GM19438 (cell line): ENCODE measurements at regions not wholly inside any gene's neighbourhood (a gene's known extent, or its start where the extent isn't known, plus 50 kb on each side); places are given as distances from the start of the nearest gene placed in this dataset.

Source experiments
- ATAC-seq: cut with Tn5 transposase; IDR thresholded peaks from one replicate; pipeline ENCODE4 v1.9.1; 2021; ENCODE audit warnings: low read depth; ENCODE audit not compliant: unreplicated experiment

DNA sequence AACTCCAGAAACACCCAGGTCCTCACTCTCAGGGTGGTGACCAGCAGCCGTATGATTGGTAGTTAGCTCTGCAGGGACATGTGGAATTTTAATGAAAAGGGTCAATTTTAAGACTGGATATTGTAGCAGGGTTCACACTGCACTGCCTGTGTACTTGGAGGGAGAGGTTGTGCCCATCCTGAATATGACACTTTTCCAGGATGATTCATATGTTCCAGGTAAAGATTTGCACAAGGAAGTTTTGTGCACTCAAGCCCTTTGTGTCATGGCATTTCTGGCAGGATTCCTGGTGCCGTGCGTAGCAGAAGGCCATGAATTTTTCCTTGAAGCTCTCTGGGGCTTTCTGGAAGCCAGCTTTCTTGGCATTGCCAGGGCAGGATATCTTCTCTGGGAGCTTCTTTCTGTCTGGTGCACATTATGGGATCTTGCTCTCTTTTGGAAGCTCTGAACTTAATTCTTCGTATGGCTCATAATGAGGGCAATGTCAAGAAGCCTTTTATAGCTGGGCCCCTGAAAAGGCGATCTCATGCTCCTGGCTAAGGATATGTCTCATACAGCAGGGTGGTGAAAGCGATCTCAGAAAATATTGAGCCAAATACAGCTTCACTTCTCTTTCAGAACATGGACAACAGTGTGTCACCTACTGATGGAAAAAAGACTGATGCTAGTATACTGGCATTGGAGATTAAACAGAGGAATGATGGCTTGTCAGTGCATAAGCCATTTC is 1133.9 kb downstream of the AACS start:
- no peak for ATAC-seq

DNA sequence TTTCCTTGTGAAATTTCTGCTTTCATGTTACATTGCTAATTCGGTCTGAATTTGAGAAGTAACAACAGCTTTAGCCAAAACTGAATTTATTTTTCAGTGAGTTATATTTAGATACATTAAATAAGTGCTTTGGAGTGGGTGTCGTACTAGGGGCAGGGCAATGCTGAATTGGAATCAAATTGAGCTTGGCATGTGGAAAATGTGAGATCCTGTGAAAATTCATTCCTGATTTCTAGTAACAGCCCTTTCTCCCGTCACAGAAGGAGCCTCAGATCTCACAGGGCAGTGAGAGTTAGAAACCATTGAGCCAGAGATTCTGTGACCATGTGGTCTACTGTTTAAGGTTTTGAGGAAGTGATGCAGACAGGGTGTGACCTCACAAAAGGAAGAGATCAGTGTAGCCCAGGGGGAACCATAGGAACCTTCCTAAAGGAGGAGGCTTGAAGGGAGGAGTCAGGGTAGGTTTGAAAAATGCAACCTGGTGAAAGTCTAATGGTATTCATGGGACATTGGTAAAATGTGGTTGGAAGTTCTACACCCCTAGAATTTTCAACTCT is 1136.8 kb downstream of the AACS start:
- no peak for ATAC-seq

DNA sequence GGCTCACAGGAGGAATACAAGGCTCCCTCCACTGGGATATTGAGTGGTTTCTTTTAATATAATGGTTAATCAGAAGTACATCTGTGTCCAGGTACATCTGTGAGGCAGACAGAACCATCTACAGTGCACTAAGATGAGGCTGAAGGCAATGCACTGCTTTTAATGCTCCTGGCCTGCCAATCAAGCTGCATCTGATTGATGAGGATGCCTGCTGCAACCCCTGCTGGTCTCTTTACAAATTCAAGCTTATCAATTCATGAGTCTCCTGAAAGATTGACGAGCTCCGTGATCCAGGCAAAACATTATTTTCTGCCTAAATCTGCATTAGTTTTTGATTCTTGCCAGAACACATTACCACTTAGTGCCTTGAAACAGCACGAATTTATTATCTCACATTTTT is 1139.1 kb downstream of the AACS start:
- ATAC-seq = no peak

DNA sequence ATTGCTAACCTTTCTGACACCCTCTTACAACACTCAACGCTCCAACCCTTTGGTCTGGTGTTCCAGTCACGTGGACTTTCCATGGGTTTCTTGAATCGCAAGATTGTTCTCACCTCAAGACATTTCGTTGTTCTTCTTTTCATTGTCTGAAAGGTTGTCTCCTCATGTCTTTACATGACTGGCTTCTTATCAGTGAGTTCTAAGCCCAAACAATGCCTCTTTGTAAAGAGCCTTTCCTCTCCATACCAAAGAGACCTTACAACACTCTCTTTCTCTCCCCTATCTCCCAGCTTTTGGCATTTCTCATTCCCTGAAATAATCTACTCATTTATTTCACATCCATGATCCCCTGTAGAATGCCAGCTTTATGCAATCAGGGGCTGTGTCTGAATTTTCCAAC is 1144.8 kb downstream of the AACS start:
- no peak for ATAC-seq

DNA sequence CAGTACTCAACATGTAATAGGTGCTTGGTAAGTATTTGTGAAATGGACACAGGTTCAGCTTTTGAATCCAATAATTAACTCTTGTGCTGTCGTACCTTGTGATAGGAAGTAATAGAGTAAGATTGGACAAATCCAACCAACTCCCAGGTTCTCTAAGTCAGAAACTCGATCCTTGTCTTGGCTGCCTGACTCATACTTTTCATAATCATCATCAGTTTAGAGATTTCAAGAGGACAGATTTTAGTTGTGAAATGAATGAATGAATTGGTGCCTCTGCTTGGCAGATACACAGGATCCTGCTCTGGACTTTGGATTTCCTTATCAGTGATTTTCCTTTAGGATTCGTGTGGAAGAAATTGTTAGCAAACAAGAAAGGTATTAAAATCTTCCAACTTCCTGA is 1145.2 kb downstream of the AACS start:
- no peak for ATAC-seq

DNA sequence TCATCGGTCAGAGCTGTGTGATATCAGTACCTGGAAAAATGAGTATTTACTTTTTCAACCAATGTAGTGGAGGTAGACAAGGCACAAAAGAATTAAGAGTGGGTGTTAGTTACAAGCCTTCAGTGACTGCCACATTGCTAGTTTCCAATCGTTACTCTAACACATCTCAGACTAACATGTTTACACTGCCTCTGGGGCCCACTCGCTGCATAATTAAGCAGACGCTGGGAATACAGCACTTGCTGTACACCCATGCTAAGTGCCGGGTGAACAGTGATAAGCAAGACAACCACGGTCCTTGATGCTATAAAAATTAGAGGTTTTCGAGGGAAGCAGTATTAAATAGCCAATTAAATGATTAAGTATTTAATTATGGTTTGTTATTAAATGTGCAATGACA is 1147.6 kb downstream of the AACS start:
- ATAC-seq = no peak

DNA sequence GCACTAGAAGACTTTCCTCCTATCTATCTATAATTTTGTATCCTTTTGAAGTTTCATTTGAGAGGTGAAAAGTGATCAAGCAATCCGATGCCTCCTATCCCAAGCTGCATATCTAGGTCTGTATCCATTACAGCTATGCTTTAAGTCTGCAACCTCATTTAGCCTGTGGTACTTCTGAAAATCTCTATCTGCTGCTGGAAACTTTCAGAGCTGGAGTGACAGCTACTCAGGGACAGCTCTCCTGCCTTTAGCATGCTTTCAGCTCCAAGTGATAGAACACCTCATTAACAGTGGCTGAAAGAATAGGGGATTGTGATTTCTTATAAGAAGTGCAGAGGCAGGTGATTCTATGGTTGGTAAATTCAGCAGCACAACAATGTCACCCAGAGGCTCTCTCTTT is 1153.5 kb downstream of the AACS start:
- ATAC-seq = no peak

DNA sequence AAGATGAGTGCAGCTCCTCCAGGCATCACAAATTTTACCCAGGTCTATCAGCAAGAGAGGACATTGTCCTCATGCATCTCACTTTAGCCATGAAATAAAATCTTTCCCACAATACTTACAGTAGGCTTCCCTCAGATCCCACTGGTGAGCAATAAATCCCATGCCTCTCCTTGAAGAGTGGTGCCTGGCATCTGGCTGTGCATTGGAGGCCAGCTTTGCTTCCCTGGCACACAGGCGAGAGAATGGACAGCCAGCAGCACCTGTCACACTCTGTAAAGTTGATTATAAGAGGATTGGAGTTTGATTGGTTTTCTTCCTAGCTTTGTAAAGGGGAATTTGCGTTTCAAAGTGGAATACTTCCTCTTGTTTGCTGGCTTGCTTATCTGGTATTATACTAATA is 1153.9 kb downstream of the AACS start:
- ATAC-seq = no peak

DNA sequence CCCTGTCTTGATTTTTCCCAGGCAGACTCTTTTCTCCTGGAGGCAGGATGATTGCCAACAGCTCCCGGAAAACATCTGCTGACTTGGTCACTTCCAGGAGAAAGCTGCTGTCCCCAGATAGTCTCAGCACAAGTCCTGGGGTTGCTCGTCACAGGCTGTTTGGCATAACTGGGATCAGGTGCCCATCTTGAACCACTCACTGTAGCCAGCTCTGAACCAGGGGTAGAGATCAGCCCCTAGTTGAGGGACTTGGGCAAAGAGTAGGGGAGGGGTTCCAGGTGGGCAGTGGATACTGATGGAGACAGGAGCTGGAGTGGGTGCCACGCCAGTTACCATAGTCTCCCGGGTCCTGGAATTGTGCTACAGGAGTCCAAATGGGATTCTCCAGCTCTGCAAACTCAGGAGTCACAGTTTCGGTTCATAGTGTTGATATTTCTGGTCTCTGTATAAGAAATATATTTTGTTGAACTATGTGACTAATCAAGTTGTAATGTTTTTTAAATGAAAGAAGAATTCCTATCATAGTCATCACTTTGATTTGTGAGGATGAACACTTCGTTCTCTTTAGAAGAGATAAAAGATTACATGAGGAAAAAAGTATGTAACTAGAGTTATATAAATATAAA is 1154.5 kb downstream of the AACS start:
- ATAC-seq = no peak

DNA sequence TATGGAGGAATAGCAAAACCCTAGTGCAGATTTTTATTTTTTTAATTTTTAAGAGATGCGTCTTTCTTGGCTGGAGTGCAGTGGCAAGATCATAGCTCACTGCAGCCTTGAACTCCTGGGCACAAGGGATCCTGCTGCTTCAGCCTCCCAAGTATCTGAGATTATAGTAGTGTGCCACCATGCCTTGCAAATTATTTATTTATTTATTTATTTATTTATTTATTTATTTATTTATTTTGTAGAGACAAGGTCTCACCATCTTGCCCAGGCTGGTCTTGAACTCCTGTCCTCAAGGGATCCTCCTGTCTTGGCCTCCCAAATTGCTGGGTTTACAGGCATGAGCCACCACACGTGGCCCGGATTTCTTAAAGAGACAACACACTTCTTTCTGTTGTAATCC is 1158.8 kb downstream of the AACS start:
- no peak for ATAC-seq

DNA sequence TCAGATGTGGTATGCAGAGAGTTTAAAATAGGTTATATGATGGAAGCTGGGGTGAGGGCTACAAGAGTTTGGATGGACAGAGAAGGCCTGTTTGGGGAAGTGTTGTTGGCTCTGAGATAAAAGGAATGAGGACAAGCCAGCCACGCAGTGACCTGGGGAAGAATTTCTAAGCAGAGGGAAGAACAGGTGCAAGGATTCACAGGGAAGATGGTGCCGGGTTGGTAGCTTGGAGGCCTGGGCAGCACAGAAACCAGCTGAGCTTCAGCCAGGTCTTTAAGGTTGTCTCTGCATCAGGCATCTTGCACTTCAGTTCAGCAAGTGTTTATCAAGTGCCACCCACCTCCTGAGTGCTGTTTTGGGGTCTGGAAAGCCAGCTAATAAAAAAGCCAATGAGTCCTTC is 1163.7 kb downstream of the AACS start:
- ATAC-seq = no peak

DNA sequence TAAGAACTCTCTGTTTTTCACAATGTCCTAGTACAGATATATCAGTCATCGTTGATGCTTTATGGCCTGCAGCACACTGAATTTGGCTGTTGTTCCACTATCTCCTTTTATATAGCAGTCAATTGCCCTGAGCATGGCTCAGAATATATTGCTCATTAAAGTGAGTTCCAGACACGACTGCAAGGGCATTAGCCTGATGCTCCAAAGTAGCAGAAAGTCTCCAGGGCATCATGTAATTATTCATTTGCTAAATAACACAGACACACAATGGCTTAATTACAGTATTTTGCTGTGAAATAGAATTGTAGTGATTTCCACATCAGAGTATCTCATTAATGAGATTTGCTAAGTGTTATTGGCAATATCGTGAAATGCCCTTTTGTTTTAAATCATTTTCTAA is 1167.5 kb downstream of the AACS start:
- ATAC-seq = no peak

DNA sequence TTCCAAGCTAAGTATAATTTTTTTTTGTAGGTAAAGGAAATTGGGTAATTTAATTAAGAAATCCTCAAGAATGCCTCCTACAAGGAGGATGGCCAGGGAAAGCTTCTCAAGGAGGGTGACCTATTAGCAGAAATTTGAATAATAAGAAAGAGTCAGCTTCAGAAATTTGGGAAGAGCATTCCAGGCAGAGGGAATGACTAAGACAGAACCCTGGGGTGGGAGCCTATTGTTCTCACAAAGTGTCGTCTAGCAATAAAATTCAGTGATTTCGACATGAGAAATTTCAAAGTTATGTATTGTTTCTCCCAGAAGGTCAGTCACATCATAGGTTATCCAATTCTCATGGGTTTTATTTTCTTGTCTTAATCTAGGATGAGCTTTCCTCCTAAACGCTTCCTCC is 1168.4 kb downstream of the AACS start:
- no peak for ATAC-seq

DNA sequence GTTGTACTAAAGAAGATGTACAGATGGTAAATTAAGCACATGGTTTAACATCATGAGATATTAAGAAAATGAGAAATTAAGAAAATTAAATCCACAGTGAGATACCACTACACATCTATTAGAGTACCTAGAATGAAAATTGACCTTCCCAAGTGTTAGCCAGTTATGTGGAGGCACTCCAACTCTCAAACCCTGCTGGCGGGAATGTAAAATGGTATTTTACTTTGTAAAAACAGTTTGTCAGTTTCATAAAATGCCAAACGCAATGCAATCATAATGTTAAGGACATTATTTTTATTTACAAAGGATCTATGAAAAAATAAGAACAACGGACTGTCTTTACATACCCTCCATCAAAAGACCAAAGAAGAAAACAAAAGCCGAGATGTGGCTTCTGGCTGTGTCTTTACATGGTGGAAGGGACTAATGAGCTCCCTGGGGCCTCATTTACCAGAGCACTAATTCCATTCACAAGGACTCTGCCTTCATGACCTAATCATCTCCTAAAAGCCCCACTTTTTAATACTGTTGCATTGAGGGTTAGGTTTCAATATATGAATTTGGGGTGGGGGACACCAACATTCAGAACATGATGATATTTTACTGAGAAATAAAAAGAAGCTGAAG is 1178.7 kb downstream of the AACS start:
- no peak for ATAC-seq

DNA sequence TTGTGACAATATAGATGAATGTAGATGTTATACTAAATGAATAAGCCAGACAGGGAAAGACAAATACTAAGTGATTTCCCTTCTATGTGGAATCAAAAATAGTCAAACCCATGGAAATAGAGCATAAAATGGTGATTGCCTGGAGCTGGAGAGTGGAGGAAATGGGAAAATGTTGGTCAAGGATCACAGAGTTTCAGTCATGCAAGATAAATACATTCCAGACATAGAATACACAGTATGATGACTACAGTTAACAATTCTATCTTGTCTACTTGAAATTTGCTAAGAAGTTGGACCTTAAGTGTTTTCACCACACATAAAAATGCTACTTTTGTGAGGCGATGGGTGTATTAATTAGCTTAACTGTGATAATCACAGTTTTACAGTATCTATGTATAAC is 1182.7 kb downstream of the AACS start:
- no peak for ATAC-seq

DNA sequence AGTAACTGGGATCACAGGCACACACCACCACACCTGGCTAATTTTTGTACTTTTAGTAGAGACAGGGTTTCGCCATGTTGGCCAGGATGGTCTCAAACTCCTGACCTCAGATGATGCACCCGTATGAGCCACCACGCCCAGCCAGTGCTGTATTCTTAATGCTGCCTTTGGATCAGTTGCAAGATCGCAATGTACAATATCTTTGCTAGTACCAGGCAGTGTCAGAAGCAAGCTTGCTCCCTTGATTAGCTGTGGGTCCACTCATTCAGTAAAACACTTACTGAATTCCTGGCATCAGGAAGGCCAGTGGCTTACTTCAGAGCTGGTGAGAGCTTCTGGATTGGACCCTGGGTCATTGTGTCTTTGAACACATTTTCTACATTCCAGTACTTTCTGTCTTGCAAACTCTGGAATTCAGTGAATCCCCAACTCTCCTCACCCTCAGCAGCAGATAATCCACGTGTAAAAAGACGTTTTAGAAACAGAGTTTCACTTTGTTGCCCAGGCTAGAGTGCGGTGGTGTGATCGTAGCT is 1183.7 kb downstream of the AACS start:
- no peak for ATAC-seq

DNA sequence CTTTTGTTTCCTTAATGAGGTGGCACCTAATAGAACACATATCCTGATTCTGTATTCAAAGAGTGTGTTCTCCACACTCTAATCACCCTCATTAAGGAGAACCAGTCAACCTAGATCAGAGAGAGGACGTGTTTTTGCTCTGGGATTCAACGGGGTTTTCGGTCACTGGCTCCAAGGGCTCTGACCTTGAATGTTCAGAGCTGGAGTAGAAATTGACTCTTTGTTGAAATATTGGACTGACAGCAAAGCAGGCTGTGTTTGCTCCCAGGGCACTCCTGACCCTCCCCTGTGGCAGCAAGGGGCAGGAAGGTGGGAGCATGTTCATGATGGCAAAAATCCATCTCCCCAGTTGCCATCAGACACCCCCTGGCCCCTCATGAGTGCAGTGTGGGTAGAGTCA is 1193.0 kb downstream of the AACS start:
- ATAC-seq = no peak

DNA sequence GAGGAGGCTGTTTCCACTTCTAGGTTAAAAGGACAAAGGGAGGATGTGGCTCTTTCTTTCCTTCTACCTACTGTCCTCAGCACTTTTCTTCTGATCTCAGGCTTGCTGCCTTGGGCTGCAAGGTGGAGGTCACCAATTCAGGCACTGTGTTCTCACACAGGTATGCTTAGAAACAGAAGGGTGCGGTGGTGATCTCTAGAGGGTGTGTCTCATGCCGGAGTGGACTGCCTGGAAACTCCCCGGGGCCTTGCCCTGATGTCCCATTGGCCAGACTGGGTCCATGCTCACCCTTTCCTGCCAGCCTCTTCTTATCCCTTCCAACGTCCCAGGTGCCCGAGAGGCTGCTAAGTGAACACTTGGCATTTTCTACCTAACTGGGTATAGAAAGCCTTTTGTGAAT is 1197.6 kb downstream of the AACS start:
- ATAC-seq = no peak

DNA sequence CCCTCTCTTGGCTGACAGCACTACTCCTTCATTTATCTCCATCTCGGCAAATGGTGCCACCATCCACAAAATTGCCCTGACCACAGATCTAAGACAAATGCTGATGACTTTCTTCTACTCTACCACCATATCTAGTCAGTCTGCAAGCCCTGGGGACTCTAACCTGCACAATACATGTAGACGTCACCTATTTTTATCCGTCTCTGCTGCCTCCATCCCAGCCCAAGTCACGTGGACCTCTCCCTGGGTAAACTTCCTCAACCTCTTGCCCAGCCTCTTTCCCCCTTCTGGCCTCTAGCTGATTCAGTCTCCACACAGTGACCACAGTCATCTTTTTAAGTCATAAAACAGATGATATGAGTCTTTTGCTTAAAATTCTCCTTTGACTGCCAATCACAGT is 1203.0 kb downstream of the AACS start:
- ATAC-seq = no peak

DNA sequence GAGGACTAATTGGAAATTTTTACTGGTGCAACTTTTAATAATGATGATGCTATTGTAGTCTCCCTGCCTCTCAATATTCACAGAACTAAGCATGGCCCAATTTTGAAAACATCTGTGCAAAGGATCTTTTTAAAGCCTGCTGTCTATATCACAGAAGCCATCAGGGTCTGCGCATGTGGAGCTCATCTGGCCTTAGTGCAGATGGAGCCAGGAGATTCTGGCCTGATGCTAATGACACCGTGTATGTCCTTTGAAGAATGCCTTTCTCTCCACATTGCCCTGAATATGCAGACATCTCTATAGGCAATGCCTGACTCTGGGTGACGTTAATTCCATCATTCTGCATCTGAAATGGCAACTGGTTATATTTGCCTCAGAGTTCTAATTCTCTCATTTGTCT is 1205.9 kb downstream of the AACS start:
- ATAC-seq = no peak

DNA sequence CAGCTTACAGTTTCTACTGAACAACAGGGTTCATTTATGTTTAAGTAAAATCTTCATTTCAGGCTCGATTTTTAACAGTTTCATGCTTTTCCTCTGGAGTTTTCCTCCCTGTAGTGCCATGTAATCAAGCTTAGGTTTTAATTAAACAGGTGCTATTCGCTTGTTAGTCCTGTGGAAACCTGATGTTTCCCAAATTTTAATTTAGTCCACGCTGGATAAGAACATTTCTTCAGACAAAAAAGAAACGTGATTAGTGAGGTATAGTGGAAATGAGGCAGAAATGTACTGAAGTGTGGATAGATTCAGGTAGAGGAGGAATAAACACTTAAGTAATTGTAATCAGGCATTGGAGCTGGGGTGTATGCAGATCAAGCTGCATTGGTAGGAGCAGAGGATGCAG is 1217.5 kb downstream of the AACS start:
- no peak for ATAC-seq

DNA sequence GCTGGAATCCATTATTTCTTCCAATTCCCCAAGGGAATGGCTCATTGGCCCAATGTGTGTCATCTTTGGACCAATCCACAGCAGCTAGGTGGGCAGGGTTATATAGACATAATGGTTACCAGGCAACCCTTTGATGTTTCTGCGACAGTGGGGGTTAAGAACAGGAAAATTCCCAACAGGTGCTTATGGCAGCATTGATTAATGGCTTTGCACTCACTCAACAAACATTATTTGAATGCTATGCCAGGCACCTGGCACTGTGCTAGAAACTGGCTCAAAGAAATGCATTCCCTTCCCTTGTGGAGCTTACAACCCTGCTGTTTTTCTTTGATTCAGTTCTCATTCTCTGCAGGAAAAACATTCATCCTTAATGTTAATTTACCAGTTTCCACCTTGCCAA is 1221.0 kb downstream of the AACS start:
- no peak for ATAC-seq
